Adipocyte (in vitro differentiated cells): ENCODE measurements at regions not wholly inside any gene's neighbourhood (a gene's known extent, or its start where the extent isn't known, plus 50 kb on each side); places are given as distances from the start of the nearest gene placed in this dataset.

Experiments used
- DNase-seq: peaks from one replicate; pipeline ENCODE4 v3.0.0-alpha.2; 2015; ENCODE audit warnings: low read depth
- H3K27me3 ChIP-seq: replicated peaks from 2 replicates; pipeline ENCODE4 v1.7.0; 2013; ENCODE audit warnings: mild to moderate bottlenecking, low read length, moderate library complexity; ENCODE audit not compliant: control insufficient read depth, insufficient read depth
- H3K36me3 ChIP-seq: 2 replicates; pipeline ENCODE4 v1.7.0; 2013; ENCODE audit warnings: low read length, mild to moderate bottlenecking, moderate library complexity; ENCODE audit not compliant: control insufficient read depth, insufficient read depth, severe bottlenecking
- H3K4me1 ChIP-seq: 2 replicates; pipeline ENCODE4 v1.7.0; 2013; ENCODE audit warnings: mild to moderate bottlenecking, low read length, moderate library complexity; ENCODE audit not compliant: control insufficient read depth, insufficient read depth
- H3K4me3 ChIP-seq: 2 replicates; pipeline ENCODE4 v1.7.0; 2013; ENCODE audit warnings: mild to moderate bottlenecking, low read length, moderate library complexity
- H3K9ac ChIP-seq: 2 replicates; pipeline ENCODE4 v1.7.0; 2013; ENCODE audit warnings: mild to moderate bottlenecking, low read length, moderate library complexity
- H3K9me3 ChIP-seq: 2 replicates; pipeline ENCODE4 v1.7.0; 2013; ENCODE audit warnings: mild to moderate bottlenecking, low read length, moderate library complexity; ENCODE audit not compliant: control insufficient read depth

DNA sequence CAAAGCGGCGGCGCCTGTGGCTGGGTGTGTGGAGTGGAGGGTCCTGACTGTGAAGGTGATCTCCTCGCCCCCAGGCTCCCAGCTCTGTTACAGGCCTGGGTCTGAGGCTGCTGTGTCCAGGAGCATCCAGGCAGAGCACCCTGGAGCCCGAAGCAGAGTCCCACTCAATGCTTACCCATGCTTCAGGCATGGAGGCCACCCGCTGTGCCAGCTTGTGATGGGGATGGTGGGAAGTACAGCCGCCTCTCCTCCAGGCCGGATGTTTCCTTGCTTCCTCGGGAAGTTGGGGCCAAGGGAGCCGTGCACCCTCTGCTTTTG, 255.9 kb upstream of the IRX1 start:
- no peak for DNase-seq
- no peaks in the 10 kb centered on the region for H3K36me3 ChIP-seq
- no peaks in the 10 kb centered on the region for H3K9me3 ChIP-seq
- no peak overlapping the region for H3K4me3 ChIP-seq
- H3K27me3 ChIP-seq: no peaks in the 10 kb centered on the region
- H3K4me1 ChIP-seq: peaks cover 16% of the 10 kb centered on the region
- H3K9ac ChIP-seq: no peak overlapping the region

DNA sequence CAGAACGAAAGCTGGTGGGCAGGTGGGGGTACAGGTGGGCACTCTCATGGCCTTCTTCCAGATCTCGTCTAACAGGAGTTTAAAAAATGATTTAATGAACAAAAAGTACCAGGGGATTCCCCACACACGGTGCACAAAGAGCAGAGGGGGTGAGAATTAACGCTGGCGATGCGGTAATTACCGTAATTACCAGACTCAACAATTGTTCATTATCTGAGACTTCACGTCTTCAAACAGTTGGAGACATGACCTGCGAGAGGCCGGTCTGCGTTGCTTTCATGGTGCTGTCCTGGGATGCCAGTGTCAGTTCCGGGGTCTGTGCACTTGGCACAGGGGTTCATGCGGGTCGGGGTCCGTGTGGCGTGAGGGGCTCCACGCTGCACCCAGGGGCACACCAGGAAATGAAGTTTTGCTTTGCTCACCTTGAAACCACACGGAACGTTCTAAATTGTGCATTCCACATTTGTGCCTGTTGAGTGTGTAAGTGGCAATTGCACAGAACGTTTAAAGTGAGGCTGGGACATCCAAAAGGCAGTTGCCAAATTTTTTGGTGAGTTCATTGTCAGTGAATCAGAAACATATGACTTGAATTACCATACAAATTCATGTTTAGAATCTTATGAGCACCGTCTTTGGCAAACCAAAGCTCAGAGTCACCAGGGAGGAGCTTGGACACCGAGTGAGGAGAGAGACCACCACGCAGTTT, 256.4 kb upstream of the IRX1 start:
- H3K9ac ChIP-seq: no peak overlapping the region
- no peak for DNase-seq
- H3K4me1 ChIP-seq: peaks cover 16% of the 10 kb centered on the region
- no peaks in the 10 kb centered on the region for H3K36me3 ChIP-seq
- H3K27me3 ChIP-seq: no peaks in the 10 kb centered on the region
- no peak overlapping the region for H3K4me3 ChIP-seq
- no peaks in the 10 kb centered on the region for H3K9me3 ChIP-seq

DNA sequence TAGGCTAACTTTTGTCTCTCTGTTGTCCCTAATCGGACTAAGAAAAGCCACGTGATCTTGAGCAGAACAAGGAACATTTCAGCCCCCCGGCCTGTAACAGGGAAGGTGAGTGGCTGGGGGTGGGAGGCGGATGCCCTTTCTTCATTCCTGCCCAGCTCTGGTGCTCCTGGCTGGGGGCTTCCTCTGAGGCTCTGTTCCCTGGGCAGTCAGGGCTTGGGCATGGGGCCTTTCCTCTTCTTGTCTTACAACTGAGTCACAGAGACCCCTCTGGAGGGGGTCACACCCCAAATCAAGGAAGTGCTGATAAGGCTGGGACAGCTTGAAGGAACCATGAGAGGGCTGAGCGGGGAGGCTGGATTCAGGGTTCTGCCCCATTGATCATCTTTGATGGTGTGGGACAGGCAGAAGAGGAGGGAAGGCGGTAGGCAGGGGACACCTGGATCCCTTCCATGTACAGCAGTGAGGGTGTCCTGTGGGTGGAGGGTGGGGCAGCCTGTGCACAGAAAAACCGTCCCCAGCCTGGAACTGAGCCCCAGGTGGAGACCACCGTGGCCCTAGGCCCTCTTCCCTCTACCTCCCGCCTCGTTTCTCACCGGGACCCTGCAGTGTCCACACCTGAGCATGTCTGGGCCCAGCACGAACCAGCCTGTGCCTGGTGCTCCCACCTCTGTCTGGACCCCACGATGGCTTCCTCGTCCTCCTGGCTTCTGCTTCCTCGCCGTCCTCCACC, 257.7 kb upstream of the IRX1 start:
- Histone ChIP-seq H3K4me1 (peaks cover 16% of the 10 kb centered on the region), H3K27me3 (no peaks in the 10 kb centered on the region), H3K9me3 (no peaks in the 10 kb centered on the region), H3K4me3 (no peak overlapping the region), H3K9ac (no peak overlapping the region), H3K36me3 (no peaks in the 10 kb centered on the region)
- no peak for DNase-seq

DNA sequence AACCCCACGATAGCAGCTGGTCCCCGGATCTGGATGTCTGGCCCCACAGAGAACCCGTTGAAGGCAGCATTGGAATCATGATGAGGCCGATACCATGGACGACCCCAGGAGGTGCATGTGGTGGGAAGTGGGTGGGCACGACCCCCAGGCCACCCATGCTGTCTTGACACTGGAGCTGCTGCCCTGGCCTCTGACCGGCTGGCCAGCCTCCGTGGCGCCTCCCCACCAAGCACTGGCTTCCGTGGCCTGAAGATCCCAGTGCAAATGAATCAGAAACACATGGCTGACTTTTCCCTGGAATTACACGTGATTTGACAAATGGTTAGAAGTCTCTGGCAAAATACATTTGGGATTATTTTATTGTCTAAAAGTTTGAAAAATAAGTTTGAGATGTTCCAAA, 259.0 kb upstream of the IRX1 start:
- H3K36me3 ChIP-seq: no peaks in the 10 kb centered on the region
- no peak for DNase-seq
- no peak overlapping the region for H3K9ac ChIP-seq
- no peaks in the 10 kb centered on the region for H3K27me3 ChIP-seq
- H3K4me1 ChIP-seq: peaks cover 16% of the 10 kb centered on the region
- no peaks in the 10 kb centered on the region for H3K9me3 ChIP-seq
- H3K4me3 ChIP-seq: no peak overlapping the region

DNA sequence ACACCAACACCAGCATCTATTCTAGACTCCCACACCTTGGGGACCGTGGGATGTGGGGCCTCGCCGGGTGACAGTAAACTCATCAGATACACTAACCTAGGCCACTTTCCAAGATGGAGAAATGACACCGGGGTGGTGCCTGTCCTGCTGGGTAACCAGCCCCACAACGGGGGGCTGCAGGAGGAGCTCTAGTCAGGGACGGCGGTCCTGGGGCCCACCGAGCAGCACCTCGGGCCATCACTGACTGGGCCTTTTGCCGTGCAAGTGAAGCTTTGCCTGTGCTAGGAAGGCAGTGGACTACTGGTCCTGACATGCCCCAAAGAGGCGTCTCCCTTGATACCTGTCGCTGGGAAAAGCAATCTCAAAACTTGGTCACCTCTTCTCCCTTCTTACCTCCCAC, 260.3 kb upstream of the IRX1 start:
- H3K36me3 ChIP-seq: no peaks in the 10 kb centered on the region
- no peak for DNase-seq
- no peak overlapping the region for H3K9ac ChIP-seq
- no peak overlapping the region for H3K4me3 ChIP-seq
- H3K27me3 ChIP-seq: no peaks in the 10 kb centered on the region
- H3K4me1 ChIP-seq: peaks cover 16% of the 10 kb centered on the region
- H3K9me3 ChIP-seq: no peaks in the 10 kb centered on the region

DNA sequence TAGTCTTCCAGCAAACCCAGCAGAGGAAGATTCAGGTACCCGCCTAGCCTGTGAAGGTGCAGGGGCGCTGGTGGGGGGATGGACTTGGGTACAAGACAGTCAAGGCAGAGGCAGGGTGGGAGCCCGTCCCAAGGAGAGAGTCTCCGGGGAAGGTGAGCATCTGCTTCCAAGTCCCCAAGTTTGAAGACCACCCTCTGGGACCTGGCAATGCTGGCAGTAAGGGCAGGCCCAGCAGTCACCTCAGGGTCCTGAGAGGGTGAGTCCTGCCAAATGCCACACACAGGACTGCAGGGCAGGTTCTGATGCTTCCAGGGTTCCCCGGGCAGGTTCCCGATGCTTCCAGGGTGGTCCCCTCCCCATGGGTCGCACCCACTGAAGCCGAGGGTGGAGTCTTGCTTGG, 261.8 kb upstream of the IRX1 start:
- Histone ChIP-seq H3K9me3 (no peaks in the 10 kb centered on the region), H3K4me1 (peaks cover 12% of the 10 kb centered on the region), H3K4me3 (no peak overlapping the region), H3K9ac (no peak overlapping the region), H3K27me3 (no peaks in the 10 kb centered on the region), H3K36me3 (no peaks in the 10 kb centered on the region)
- DNase-seq: no peak

DNA sequence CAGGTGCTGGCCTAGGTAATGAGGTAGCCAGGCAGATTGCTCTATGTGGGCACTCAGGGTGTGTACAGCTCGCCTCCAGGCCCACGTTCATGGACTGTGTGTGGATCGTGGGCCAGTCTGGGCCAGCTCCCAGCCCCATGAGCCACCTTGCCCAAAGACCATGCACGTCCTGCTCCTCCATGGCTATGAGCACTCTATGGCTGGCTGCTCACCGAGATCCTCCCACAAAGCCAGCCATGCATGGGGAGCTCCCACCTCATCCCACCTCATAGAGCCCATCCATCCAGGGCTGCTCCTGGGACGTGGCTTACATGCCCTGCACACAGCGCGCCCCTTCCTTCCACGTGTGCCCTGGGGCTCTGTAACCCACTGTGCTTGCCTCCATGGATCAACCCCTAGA, 262.5 kb upstream of the IRX1 start:
- Histone ChIP-seq H3K4me3 (no peak overlapping the region), H3K9ac (no peak overlapping the region), H3K27me3 (no peaks in the 10 kb centered on the region), H3K9me3 (no peaks in the 10 kb centered on the region), H3K36me3 (no peaks in the 10 kb centered on the region), H3K4me1 (peaks cover 12% of the 10 kb centered on the region)
- DNase-seq: no peak

DNA sequence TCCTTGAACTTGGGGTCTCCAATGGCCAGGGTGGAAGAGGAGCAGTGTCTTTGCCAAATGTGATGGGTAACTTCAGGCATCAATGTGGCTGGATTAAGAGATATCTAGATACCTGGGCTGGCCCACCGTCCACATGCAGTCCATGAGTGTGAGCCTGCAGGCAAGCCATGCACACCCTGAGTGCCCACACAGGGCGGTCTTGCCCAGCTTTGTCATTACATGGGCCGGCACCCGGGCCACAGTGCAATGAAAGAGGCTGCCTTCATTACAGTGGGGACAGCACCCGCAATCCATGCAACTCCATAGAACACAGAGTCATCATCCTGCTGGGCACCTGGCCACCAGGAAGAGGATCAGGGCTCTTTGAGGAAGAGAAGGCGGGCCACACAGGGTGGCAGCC, 263.8 kb upstream of the IRX1 start:
- Histone ChIP-seq H3K9ac (no peak overlapping the region), H3K4me3 (no peak overlapping the region), H3K27me3 (no peaks in the 10 kb centered on the region), H3K4me1 (peaks cover 17% of the 10 kb centered on the region), H3K36me3 (no peaks in the 10 kb centered on the region), H3K9me3 (no peaks in the 10 kb centered on the region)
- no peak for DNase-seq

DNA sequence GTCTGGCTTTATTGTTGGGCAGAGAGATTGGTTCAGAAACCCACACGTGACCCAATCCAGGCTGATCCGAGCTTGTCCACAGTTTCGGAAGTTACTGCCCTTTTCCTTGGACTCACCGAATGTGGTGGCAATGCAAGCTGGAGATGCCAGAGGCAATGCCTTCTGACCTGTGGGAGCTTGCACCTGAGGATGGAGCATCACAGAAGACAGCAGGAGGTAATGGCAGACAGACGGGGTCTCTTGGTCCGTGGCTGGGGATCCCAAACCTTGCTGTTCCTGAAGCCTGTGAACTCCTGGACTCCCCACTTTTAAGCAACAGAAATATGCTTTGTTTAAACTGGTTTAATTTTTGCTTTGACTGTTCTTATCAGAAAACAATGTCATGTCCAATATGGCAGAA, 265.2 kb upstream of the IRX1 start:
- no peaks in the 10 kb centered on the region for H3K9me3 ChIP-seq
- H3K9ac ChIP-seq: no peak overlapping the region
- no peaks in the 10 kb centered on the region for H3K27me3 ChIP-seq
- H3K36me3 ChIP-seq: no peaks in the 10 kb centered on the region
- no peak for DNase-seq
- H3K4me3 ChIP-seq: no peak overlapping the region
- H3K4me1 ChIP-seq: peaks cover 24% of the 10 kb centered on the region

DNA sequence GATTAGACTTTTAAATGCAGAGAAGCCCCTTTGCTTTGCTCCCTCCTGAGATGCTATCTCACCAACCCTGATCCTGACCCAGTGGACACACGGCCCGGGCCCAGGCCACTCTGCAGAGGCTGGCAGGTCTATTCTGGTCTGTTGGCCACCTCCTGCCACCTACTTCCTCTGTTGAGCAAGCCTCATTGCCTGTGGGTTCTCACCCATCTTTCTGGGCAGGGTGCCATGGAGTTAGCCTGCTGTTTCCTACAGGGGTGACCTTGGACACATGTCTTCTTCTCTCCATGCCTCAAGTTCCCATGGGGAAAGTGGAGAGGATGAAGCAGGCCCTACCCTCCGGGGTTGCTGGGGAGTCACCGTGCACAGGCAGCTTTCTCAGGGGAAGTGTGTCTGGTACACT, 266.2 kb upstream of the IRX1 start:
- Histone ChIP-seq H3K9me3 (no peaks in the 10 kb centered on the region), H3K4me1 (peaks cover 34% of the 10 kb centered on the region), H3K4me3 (no peak overlapping the region), H3K27me3 (no peaks in the 10 kb centered on the region), H3K9ac (no peak overlapping the region), H3K36me3 (no peaks in the 10 kb centered on the region)
- DNase-seq: no peak

DNA sequence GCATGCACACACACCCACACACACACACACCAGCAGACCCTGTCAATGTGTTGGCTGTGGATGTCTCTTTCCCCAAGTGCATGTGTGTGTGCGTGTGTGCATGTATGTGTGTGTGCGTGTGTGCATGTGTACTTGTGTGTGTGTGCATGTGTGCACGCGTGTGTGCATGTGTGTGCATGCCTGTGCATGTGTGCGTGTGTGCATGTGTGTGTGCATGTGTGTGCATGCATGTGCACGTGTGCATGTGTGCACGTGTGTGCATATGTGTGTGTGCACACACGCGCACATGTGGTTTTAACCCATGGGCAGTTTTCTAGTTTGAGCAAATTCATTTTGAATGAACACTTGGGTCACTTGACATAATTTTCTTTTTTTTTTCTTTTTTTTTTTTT, 268.8 kb upstream of the IRX1 start:
- peaks cover 34% of the 10 kb centered on the region for H3K4me1 ChIP-seq
- peak overlapping the region; percentile 72 for H3K9ac ChIP-seq
- no peaks in the 10 kb centered on the region for H3K27me3 ChIP-seq
- H3K9me3 ChIP-seq: no peaks in the 10 kb centered on the region
- H3K4me3 ChIP-seq: no peak overlapping the region
- DNase-seq: no peak
- no peaks in the 10 kb centered on the region for H3K36me3 ChIP-seq
